Activated CD8-positive, alpha-beta T cell treated with anti-CD3 and anti-CD28 coated beads, Interleukin-2, amount 10 ng/mL, durations not matched to agents 7 days and 5 days (primary cell): ENCODE measurements at regions not wholly inside any gene's neighbourhood (a gene's known extent, or its start where the extent isn't known, plus 50 kb on each side); places are given as distances from the start of the nearest gene placed in this dataset.

Experiments used
- ATAC-seq: fragments of 150-1000 bp; cut with Tn5 transposase; one replicate; pipeline ENCODE4 v1.10.0; 2021; ENCODE audit warnings: moderate library complexity
- CTCF ChIA-PET: fragments of 350-600 bp; sonication (Branson Sonifier 250); formaldehyde crosslinking; loops from one replicate; lab custom pipeline; 2021; ENCODE audit warnings: antibody characterized with exemption; lab: Charles Lee
- POLR2A ChIA-PET: fragments of 350-600 bp; sonication (Branson Sonifier 250); formaldehyde crosslinking; loops from one replicate; lab custom pipeline; 2021; ENCODE audit warnings: antibody characterized with exemption; lab: Charles Lee
- DNase-seq: peaks from one replicate; pipeline ENCODE4 v3.0.0-alpha.2; 2020
- H3K27ac Mint-ChIP-seq: one replicate; pipeline ENCODE4 v1.8.0; 2021; ENCODE audit warnings: mild to moderate bottlenecking, mixed read lengths
- H3K27me3 Mint-ChIP-seq: one replicate; pipeline ENCODE4 v1.8.0; 2021; ENCODE audit warnings: low read depth, mixed read lengths
- H3K36me3 Mint-ChIP-seq: one replicate; pipeline ENCODE4 v1.8.0; 2021; ENCODE audit warnings: low read depth, mixed read lengths
- H3K4me1 Mint-ChIP-seq: one replicate; pipeline ENCODE4 v1.8.0; 2021; ENCODE audit warnings: low read depth, mixed read lengths
- H3K4me3 Mint-ChIP-seq: one replicate; pipeline ENCODE4 v1.8.0; 2021; ENCODE audit warnings: mild to moderate bottlenecking, mixed read lengths
- H3K9me3 Mint-ChIP-seq: one replicate; pipeline ENCODE4 v1.8.0; 2022; ENCODE audit warnings: mixed read lengths; ENCODE audit not compliant: insufficient read depth

- H3K9me3 Mint-ChIP-seq: no peaks in the 10 kb centered on the region
- no peaks in the 10 kb centered on the region for H3K27me3 Mint-ChIP-seq
- POLR2A ChIA-PET: no interaction called here
- CTCF ChIA-PET: no interaction called here
- no peaks in the 10 kb centered on the region for H3K36me3 Mint-ChIP-seq
- no peaks in the 10 kb centered on the region for H3K4me1 Mint-ChIP-seq
- ATAC-seq (no peak), DNase-seq (no peak)
- H3K27ac Mint-ChIP-seq: no peak overlapping the region
- no peak overlapping the region for H3K4me3 Mint-ChIP-seq
These were observed 503.2 kb upstream of the ARRDC4 start for GRCh38 chr15:97457203-97457847.

- DNase-seq: no peak
- Mint-ChIP-seq H3K9me3 (no peaks in the 10 kb centered on the region), H3K4me3 (no peak overlapping the region), H3K27me3 (no peaks in the 10 kb centered on the region), H3K36me3 (no peaks in the 10 kb centered on the region), H3K4me1 (no peaks in the 10 kb centered on the region), H3K27ac (no peak overlapping the region)
- ChIA-PET CTCF (no interaction called here), POLR2A (no interaction called here)
- ATAC-seq: no peak
These were observed 500.7 kb upstream of the ARRDC4 start for GRCh38 chr15:97459771-97460170.

- Mint-ChIP-seq H3K36me3 (no peaks in the 10 kb centered on the region), H3K4me1 (no peaks in the 10 kb centered on the region), H3K27ac (no peak overlapping the region), H3K27me3 (no peaks in the 10 kb centered on the region), H3K9me3 (peaks cover 4% of the 10 kb centered on the region), H3K4me3 (no peak overlapping the region)
- DNase-seq: no peak
- ATAC-seq: no peak
- ChIA-PET POLR2A (no interaction called here), CTCF (no interaction called here)
These were observed 499.3 kb upstream of the ARRDC4 start for GRCh38 chr15:97461226-97461625.

GRCh38 chr15:97463696-97464095 lies 496.8 kb upstream of the ARRDC4 start:
- Mint-ChIP-seq H3K36me3 (no peaks in the 10 kb centered on the region), H3K4me3 (no peak overlapping the region), H3K9me3 (peaks cover 5% of the 10 kb centered on the region), H3K27me3 (no peaks in the 10 kb centered on the region), H3K4me1 (no peaks in the 10 kb centered on the region), H3K27ac (no peak overlapping the region)
- ChIA-PET POLR2A (no interaction called here), CTCF (no interaction called here)
- ATAC-seq (no peak), DNase-seq (no peak)

- CTCF ChIA-PET: no interaction called here
- H3K9me3 Mint-ChIP-seq: peaks cover 5% of the 10 kb centered on the region
- POLR2A ChIA-PET: no interaction called here
- DNase-seq: no peak
- no peaks in the 10 kb centered on the region for H3K4me1 Mint-ChIP-seq
- H3K27me3 Mint-ChIP-seq: no peaks in the 10 kb centered on the region
- H3K4me3 Mint-ChIP-seq: no peak overlapping the region
- H3K27ac Mint-ChIP-seq: no peak overlapping the region
- ATAC-seq: no peak
- no peaks in the 10 kb centered on the region for H3K36me3 Mint-ChIP-seq
These were observed 490.1 kb upstream of the ARRDC4 start for GRCh38 chr15:97470417-97470816.

GRCh38 chr15:97473627-97474026 lies 486.9 kb upstream of the ARRDC4 start:
- ChIA-PET POLR2A (no interaction called here), CTCF (no interaction called here)
- no peak for ATAC-seq
- no peaks in the 10 kb centered on the region for H3K9me3 Mint-ChIP-seq
- H3K4me3 Mint-ChIP-seq: no peak overlapping the region
- H3K27me3 Mint-ChIP-seq: no peaks in the 10 kb centered on the region
- no peak for DNase-seq
- H3K27ac Mint-ChIP-seq: no peak overlapping the region
- H3K4me1 Mint-ChIP-seq: no peaks in the 10 kb centered on the region
- H3K36me3 Mint-ChIP-seq: no peaks in the 10 kb centered on the region

- Mint-ChIP-seq H3K36me3 (no peaks in the 10 kb centered on the region), H3K27ac (no peak overlapping the region), H3K9me3 (peaks cover 10% of the 10 kb centered on the region), H3K4me3 (no peak overlapping the region), H3K4me1 (no peaks in the 10 kb centered on the region), H3K27me3 (no peaks in the 10 kb centered on the region)
- POLR2A ChIA-PET: no interaction called here
- DNase-seq (no peak), ATAC-seq (no peak)
- CTCF ChIA-PET: no interaction called here
These were observed 480.5 kb upstream of the ARRDC4 start for GRCh38 chr15:97479957-97480356.

GRCh38 chr15:97482521-97482920 lies 478.0 kb upstream of the ARRDC4 start:
- no peak overlapping the region for H3K4me3 Mint-ChIP-seq
- ChIA-PET CTCF (no interaction called here), POLR2A (no interaction called here)
- ATAC-seq (no peak), DNase-seq (no peak)
- H3K27me3 Mint-ChIP-seq: no peaks in the 10 kb centered on the region
- no peaks in the 10 kb centered on the region for H3K4me1 Mint-ChIP-seq
- peaks cover 10% of the 10 kb centered on the region for H3K9me3 Mint-ChIP-seq
- H3K36me3 Mint-ChIP-seq: no peaks in the 10 kb centered on the region
- no peak overlapping the region for H3K27ac Mint-ChIP-seq

GRCh38 chr15:97483232-97483631 lies 477.3 kb upstream of the ARRDC4 start:
- H3K27me3 Mint-ChIP-seq: no peaks in the 10 kb centered on the region
- CTCF ChIA-PET: no interaction called here
- H3K36me3 Mint-ChIP-seq: no peaks in the 10 kb centered on the region
- peaks cover 10% of the 10 kb centered on the region for H3K9me3 Mint-ChIP-seq
- no peaks in the 10 kb centered on the region for H3K4me1 Mint-ChIP-seq
- POLR2A ChIA-PET: no interaction called here
- DNase-seq: no peak
- ATAC-seq: no peak
- H3K4me3 Mint-ChIP-seq: no peak overlapping the region
- H3K27ac Mint-ChIP-seq: no peak overlapping the region

- Mint-ChIP-seq H3K4me1 (no peaks in the 10 kb centered on the region), H3K27ac (no peak overlapping the region), H3K9me3 (peaks cover 2% of the 10 kb centered on the region), H3K4me3 (no peak overlapping the region), H3K36me3 (no peaks in the 10 kb centered on the region), H3K27me3 (no peaks in the 10 kb centered on the region)
- DNase-seq (no peak), ATAC-seq (no peak)
- CTCF ChIA-PET: no interaction called here
- POLR2A ChIA-PET: no interaction called here
These were observed 470.1 kb upstream of the ARRDC4 start for GRCh38 chr15:97490429-97490828.

- no peak for ATAC-seq
- H3K27ac Mint-ChIP-seq: no peak overlapping the region
- H3K36me3 Mint-ChIP-seq: no peaks in the 10 kb centered on the region
- no peak for DNase-seq
- POLR2A ChIA-PET: no interaction called here
- H3K4me1 Mint-ChIP-seq: no peaks in the 10 kb centered on the region
- H3K9me3 Mint-ChIP-seq: peaks cover 5% of the 10 kb centered on the region
- no peak overlapping the region for H3K4me3 Mint-ChIP-seq
- CTCF ChIA-PET: no interaction called here
- no peaks in the 10 kb centered on the region for H3K27me3 Mint-ChIP-seq
These were observed 459.2 kb upstream of the ARRDC4 start for GRCh38 chr15:97501291-97501690.

GRCh38 chr15:97502038-97502437 lies 458.5 kb upstream of the ARRDC4 start:
- no peak for ATAC-seq
- Mint-ChIP-seq H3K9me3 (peaks cover 5% of the 10 kb centered on the region), H3K27ac (no peak overlapping the region), H3K27me3 (no peaks in the 10 kb centered on the region), H3K4me3 (no peak overlapping the region), H3K36me3 (no peaks in the 10 kb centered on the region), H3K4me1 (no peaks in the 10 kb centered on the region)
- DNase-seq: no peak
- POLR2A ChIA-PET: no interaction called here
- CTCF ChIA-PET: no interaction called here
